ENCODE measurements at regions not wholly inside any gene's neighbourhood (a gene's known extent, or its start where the extent isn't known, plus 50 kb on each side); places are given as distances from the start of the nearest gene placed in this dataset.
A peak's percentile ranks its signal among the peaks of the same experiment; 100 is the strongest.

GRCh38 chr14:35971965-35972630 is 146.0 kb downstream of the BRMS1L start:
- Mint-ChIP-seq H3K4me3 (no peak overlapping the region), H3K27ac (no peak overlapping the region), H3K36me3 (no peaks in the 10 kb centered on the region), H3K27me3 (ENCODE audit: insufficient read depth, low read depth) (no peaks in the 10 kb centered on the region), H3K9me3 (peaks cover 4% of the 10 kb centered on the region), H3K4me1 (no peaks in the 10 kb centered on the region)
- H3K9ac ChIP-seq: no peak overlapping the region
- H3K4me3 ChIP-seq: no peak overlapping the region
- H4K20me1 ChIP-seq (ENCODE audit: low read depth): no peaks in the 10 kb centered on the region
- H3K36me3 ChIP-seq: no peaks in the 10 kb centered on the region
- no peaks in the 10 kb centered on the region for H3K27me3 ChIP-seq
- H3K27ac ChIP-seq: no peak overlapping the region
- no peak for TF ChIP-seq CTCF (IDR thresholded peaks at IDR 0.05)
- no peak for TF ChIP-seq EZH2phosphoT487 (IDR thresholded peaks at IDR 0.05)
- no peak for TF ChIP-seq EZH2 (IDR thresholded peaks at IDR 0.05)
- no peak overlapping the region for H2AFZ ChIP-seq (replicated peaks)
- peaks cover 5% of the 10 kb centered on the region for H3K4me1 ChIP-seq
- no peak for DNase-seq (ENCODE audit: low spot score)
- no peaks in the 10 kb centered on the region for H3K79me2 ChIP-seq (ENCODE audit: low read depth)
- peaks cover 6% of the 10 kb centered on the region for H3K9me3 ChIP-seq (ENCODE audit: low read depth)
- H3F3A ChIP-seq (ENCODE audit: low read depth): no peaks in the 10 kb centered on the region
- H3K4me2 ChIP-seq: no peak overlapping the region

- TF ChIP-seq EZH2phosphoT487 (IDR thresholded peaks at IDR 0.05) (no peak), CTCF (IDR thresholded peaks at IDR 0.05) (no peak), EZH2 (IDR thresholded peaks at IDR 0.05) (no peak)
- no peak overlapping the region for H3K27ac Mint-ChIP-seq
Measured at GRCh38 chr14:35969310-35969709, 143.2 kb downstream of the BRMS1L start.

GRCh38 chr14:35965400-35965799 is 139.3 kb downstream of the BRMS1L start:
- no peaks in the 10 kb centered on the region for H3K9me3 Mint-ChIP-seq

More at GRCh38 chr14:35969310-35969709, 143.2 kb downstream of the BRMS1L start:
- Histone ChIP-seq H3K27ac (no peak overlapping the region), H3K79me2 (ENCODE audit: low read depth) (no peaks in the 10 kb centered on the region), H2AFZ (replicated peaks) (no peak overlapping the region), H3K36me3 (no peaks in the 10 kb centered on the region), H3F3A (ENCODE audit: low read depth) (no peaks in the 10 kb centered on the region), H3K27me3 (no peaks in the 10 kb centered on the region), H3K9ac (no peak overlapping the region), H3K4me1 (peaks cover 14% of the 10 kb centered on the region), H4K20me1 (ENCODE audit: low read depth) (no peaks in the 10 kb centered on the region), H3K4me2 (no peak overlapping the region), H3K4me3 (no peak overlapping the region), H3K9me3 (ENCODE audit: low read depth) (no peaks in the 10 kb centered on the region)
- Mint-ChIP-seq H3K9me3 (no peaks in the 10 kb centered on the region), H3K4me3 (no peak overlapping the region), H3K4me1 (peaks cover 17% of the 10 kb centered on the region), H3K27me3 (ENCODE audit: insufficient read depth, low read depth) (no peaks in the 10 kb centered on the region), H3K36me3 (no peaks in the 10 kb centered on the region)
- DNase-seq (ENCODE audit: low spot score): no peak

More at GRCh38 chr14:35965400-35965799, 139.3 kb downstream of the BRMS1L start:
- peaks cover 17% of the 10 kb centered on the region for H3K4me1 Mint-ChIP-seq
- no peak overlapping the region for H3K9ac ChIP-seq
- no peak overlapping the region for H3K4me3 Mint-ChIP-seq
- H3F3A ChIP-seq (ENCODE audit: low read depth): no peaks in the 10 kb centered on the region
- H3K27ac Mint-ChIP-seq: no peak overlapping the region
- H3K9me3 ChIP-seq (ENCODE audit: low read depth): no peaks in the 10 kb centered on the region
- H3K36me3 Mint-ChIP-seq: no peaks in the 10 kb centered on the region
- H2AFZ ChIP-seq (replicated peaks): no peak overlapping the region
- no peaks in the 10 kb centered on the region for H4K20me1 ChIP-seq (ENCODE audit: low read depth)
- H3K4me2 ChIP-seq: peak overlapping the region; percentile 40
- H3K4me1 ChIP-seq: peaks cover 14% of the 10 kb centered on the region
- no peaks in the 10 kb centered on the region for H3K36me3 ChIP-seq
- H3K27me3 ChIP-seq: no peaks in the 10 kb centered on the region
- peak; percentile 42 for DNase-seq (ENCODE audit: low spot score)
- H3K79me2 ChIP-seq (ENCODE audit: low read depth): no peaks in the 10 kb centered on the region
- no peak overlapping the region for H3K4me3 ChIP-seq
- no peak overlapping the region for H3K27ac ChIP-seq
- TF ChIP-seq CTCF (IDR thresholded peaks at IDR 0.05) (no peak), EZH2 (IDR thresholded peaks at IDR 0.05) (no peak), EZH2phosphoT487 (IDR thresholded peaks at IDR 0.05) (no peak)
- no peaks in the 10 kb centered on the region for H3K27me3 Mint-ChIP-seq (ENCODE audit: insufficient read depth, low read depth)
